Common myeloid progenitor, CD34-positive (primary cell): ENCODE measurements at regions not wholly inside any gene's neighbourhood (a gene's known extent, or its start where the extent isn't known, plus 50 kb on each side); places are given as distances from the start of the nearest gene placed in this dataset.

Source experiments
- CTCF ChIA-PET: fragments of 350-600 bp; sonication (Branson Sonifier 250); formaldehyde crosslinking; loops from one replicate; lab custom pipeline; 2021; ENCODE audit warnings: antibody characterized with exemption; lab: Charles Lee
- POLR2A ChIA-PET: fragments of 350-600 bp; sonication (Branson Sonifier 250); formaldehyde crosslinking; loops from one replicate; lab custom pipeline; 2021; ENCODE audit warnings: antibody characterized with exemption; lab: Charles Lee
- DNase-seq, 3 donors: peaks; one replicate each; pipeline versions ENCODE4 v3.0.0 to v3.0.0-alpha.2; 2013
- H3K27ac ChIP-seq, 2 experiments: 1 replicate in 1 of 2; 2 replicates in 1 of 2; pipeline ENCODE4 v1.7.0; 2013; ENCODE audit warnings: inconsistent platforms in 2 of 2, low read length in 2 of 2, mild to moderate bottlenecking in 2 of 2, low read depth in 1 of 2, moderate library complexity in 1 of 2; ENCODE audit not compliant: severe bottlenecking in 2 of 2, insufficient read depth in 1 of 2, poor library complexity in 1 of 2
- H3K27me3 ChIP-seq, 5 experiments: replicated peaks in 2 of 5; 1 replicate in 3 of 5; 2 replicates in 2 of 5; pipeline versions ENCODE4 v1.6.1 to v1.7.0; 2013; ENCODE audit warnings: low read length in 4 of 5, mild to moderate bottlenecking in 2 of 5, moderate library complexity in 2 of 5, inconsistent platforms in 1 of 5; ENCODE audit not compliant: insufficient read depth in 5 of 5, control insufficient read depth in 4 of 5
- H3K36me3 ChIP-seq, 4 experiments: 1 replicate in 2 of 4; 2 replicates in 2 of 4; pipeline versions ENCODE4 v1.6.1 to v1.7.0; 2013; ENCODE audit warnings: low read length in 3 of 4, control low read depth in 1 of 4, mild to moderate bottlenecking in 1 of 4; ENCODE audit not compliant: control insufficient read depth in 4 of 4, insufficient read depth in 4 of 4
- H3K4me1 ChIP-seq, 4 experiments: 1 replicate in 3 of 4; 2 replicates in 1 of 4; pipeline versions ENCODE4 v1.6.1 to v1.7.1; 2013; ENCODE audit warnings: low read length in 3 of 4, mild to moderate bottlenecking in 3 of 4, control low read depth in 1 of 4, inconsistent platforms in 1 of 4, moderate library complexity in 1 of 4; ENCODE audit not compliant: control insufficient read depth in 4 of 4, insufficient read depth in 4 of 4; ENCODE audit errors: control extremely low read depth in 1 of 4
- H3K4me3 ChIP-seq, 7 experiments: 1 replicate in 4 of 7; 2 replicates in 3 of 7; pipeline versions ENCODE4 v1.5.1 to v1.7.0; 2013; ENCODE audit warnings: mild to moderate bottlenecking in 7 of 7, low read length in 6 of 7, moderate library complexity in 6 of 7, inconsistent platforms in 2 of 7, low read depth in 2 of 7, control low read depth in 1 of 7; ENCODE audit not compliant: insufficient read depth in 4 of 7, control insufficient read depth in 1 of 7; ENCODE audit errors: extremely low read depth in 1 of 7
- H3K9me3 ChIP-seq, 5 experiments: 1 replicate in 4 of 5; 2 replicates in 1 of 5; pipeline versions ENCODE4 v1.6.1 to v1.7.1; 2013; ENCODE audit warnings: low read length in 4 of 5, mild to moderate bottlenecking in 2 of 5, inconsistent platforms in 1 of 5, low read depth in 1 of 5, moderate library complexity in 1 of 5; ENCODE audit not compliant: control insufficient read depth in 4 of 5, insufficient read depth in 2 of 5; ENCODE audit errors: control extremely low read depth in 1 of 5
- WGBS: methylation state at CpG from one replicate; pipeline ENCODE4 v1.1.5; 2013; ENCODE audit not compliant: insufficient coverage; 5-methylcytosine and 5-hydroxymethylcytosine counted together

GRCh38 chr2:122670897-122671296, 915.4 kb downstream of the TSN start:
- ChIA-PET CTCF (no interaction called here), POLR2A (no interaction called here)
- no peaks in the 10 kb centered on the region for H3K36me3 ChIP-seq
- DNase-seq, result no peak
- no peaks in the 10 kb centered on the region for H3K9me3 ChIP-seq
- H3K4me3 ChIP-seq, result no peak overlapping the region
- no peaks in the 10 kb centered on the region for H3K4me1 ChIP-seq
- H3K27me3 ChIP-seq, result no peaks in the 10 kb centered on the region
- no peak overlapping the region for H3K27ac ChIP-seq

DNA sequence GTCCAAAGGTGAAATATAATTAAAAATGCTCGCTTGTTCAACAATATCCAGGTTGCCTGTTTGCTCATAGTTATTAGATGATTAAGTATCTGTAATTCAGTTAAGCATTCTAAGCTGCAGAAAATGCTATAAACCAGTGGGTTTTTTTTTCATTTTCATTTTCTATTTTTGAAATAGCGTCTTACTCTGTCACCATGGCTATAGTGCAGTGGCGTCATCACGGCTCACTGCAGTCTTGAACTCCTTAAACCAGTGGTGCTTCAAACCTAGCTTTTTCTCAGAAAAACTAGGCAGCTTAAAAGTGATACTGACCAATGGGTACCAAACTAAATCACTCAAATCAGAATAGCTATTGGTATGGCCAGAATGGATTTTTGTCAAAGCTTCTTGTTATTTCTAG, 925.2 kb downstream of the TSN start:
- Histone ChIP-seq H3K9me3 (no peaks in the 10 kb centered on the region), H3K27ac (no peak overlapping the region), H3K27me3 (no peaks in the 10 kb centered on the region), H3K4me1 (no peaks in the 10 kb centered on the region), H3K36me3 (no peaks in the 10 kb centered on the region), H3K4me3 (no peak overlapping the region)
- POLR2A ChIA-PET, result no interaction called here
- no peak for DNase-seq
- CTCF ChIA-PET, result no interaction called here
- 100% methylated on average over 3 of the region's 4 CpGs for WGBS

DNA sequence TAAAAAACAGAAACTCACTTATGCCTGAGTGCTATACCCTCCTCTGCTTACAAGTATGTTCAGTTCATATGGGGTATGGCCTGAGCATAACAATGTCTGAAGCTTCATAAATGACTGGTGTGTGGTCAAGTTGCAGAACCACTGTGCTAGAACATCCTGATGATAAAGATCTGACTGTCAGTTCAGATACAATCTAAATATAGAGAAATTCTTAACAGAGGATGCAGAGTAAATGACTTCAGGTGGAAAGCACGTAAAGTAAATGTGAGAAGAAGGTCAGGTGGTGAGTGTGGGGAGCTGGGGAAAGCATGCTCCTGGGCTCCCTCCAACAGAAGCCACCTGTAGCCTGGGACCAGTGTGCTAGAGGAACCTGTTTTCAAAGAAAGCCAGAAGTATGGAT, 926.2 kb downstream of the TSN start:
- POLR2A ChIA-PET, result no interaction called here
- H3K36me3 ChIP-seq, result no peaks in the 10 kb centered on the region
- H3K4me3 ChIP-seq, result no peak overlapping the region
- no peak overlapping the region for H3K27ac ChIP-seq
- DNase-seq, result no peak
- CTCF ChIA-PET, result no interaction called here
- H3K27me3 ChIP-seq, result no peaks in the 10 kb centered on the region
- no peaks in the 10 kb centered on the region for H3K9me3 ChIP-seq
- no peaks in the 10 kb centered on the region for H3K4me1 ChIP-seq
- WGBS, result 71% methylated on average over 1 of the region's 1 CpG

DNA sequence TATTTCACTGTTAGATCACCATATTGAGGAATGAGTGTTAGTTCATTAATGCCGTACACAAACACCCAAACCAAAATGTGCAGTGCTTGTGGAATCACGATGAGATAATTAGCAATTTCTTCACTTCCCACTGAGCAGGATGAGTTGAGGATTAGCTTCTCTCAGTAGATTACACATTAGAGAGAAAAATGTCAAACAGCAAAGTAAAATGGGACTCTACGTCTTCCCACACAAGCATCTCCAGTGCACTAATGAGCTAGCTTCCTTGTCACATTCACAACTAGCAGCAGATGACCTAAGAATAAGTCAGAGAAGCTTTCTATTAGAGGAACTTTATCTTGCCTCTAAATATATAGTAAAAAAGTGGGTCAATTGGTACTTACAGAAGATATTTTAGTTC, 926.9 kb downstream of the TSN start:
- POLR2A ChIA-PET, result no interaction called here
- H3K9me3 ChIP-seq, result no peaks in the 10 kb centered on the region
- no peak overlapping the region for H3K4me3 ChIP-seq
- H3K4me1 ChIP-seq, result no peaks in the 10 kb centered on the region
- no CpG with 5 or more reads among the region's 3 CpGs for WGBS
- CTCF ChIA-PET, result no interaction called here
- no peak for DNase-seq
- H3K27me3 ChIP-seq, result no peaks in the 10 kb centered on the region
- H3K27ac ChIP-seq, result no peak overlapping the region
- H3K36me3 ChIP-seq, result no peaks in the 10 kb centered on the region

- H3K36me3 ChIP-seq, result no peaks in the 10 kb centered on the region
- WGBS, result no CpG with 5 or more reads among the region's 1 CpG
- no peak overlapping the region for H3K27ac ChIP-seq
- no peak overlapping the region for H3K4me3 ChIP-seq
- ChIA-PET POLR2A (no interaction called here), CTCF (no interaction called here)
- DNase-seq, result no peak
- no peaks in the 10 kb centered on the region for H3K4me1 ChIP-seq
- no peaks in the 10 kb centered on the region for H3K27me3 ChIP-seq
- H3K9me3 ChIP-seq, result no peaks in the 10 kb centered on the region
Observed at GRCh38 chr2:122683018-122683417, 927.6 kb downstream of the TSN start.

GRCh38 chr2:122692400-122693083, 937.1 kb downstream of the TSN start:
- H3K27ac ChIP-seq, result no peak overlapping the region
- no peaks in the 10 kb centered on the region for H3K9me3 ChIP-seq
- H3K27me3 ChIP-seq, result no peaks in the 10 kb centered on the region
- DNase-seq, result no peak
- ChIA-PET POLR2A (no interaction called here), CTCF (no interaction called here)
- no peaks in the 10 kb centered on the region for H3K36me3 ChIP-seq
- H3K4me1 ChIP-seq, result no peaks in the 10 kb centered on the region
- WGBS, result 93% methylated on average over 2 of the region's 4 CpGs
- no peak overlapping the region for H3K4me3 ChIP-seq

GRCh38 chr2:122697415-122697814, 942.0 kb downstream of the TSN start:
- DNase-seq, result no peak
- ChIA-PET POLR2A (no interaction called here), CTCF (no interaction called here)
- Histone ChIP-seq H3K4me1 (no peaks in the 10 kb centered on the region), H3K27ac (no peak overlapping the region), H3K9me3 (no peaks in the 10 kb centered on the region), H3K36me3 (no peaks in the 10 kb centered on the region), H3K4me3 (no peak overlapping the region), H3K27me3 (no peaks in the 10 kb centered on the region)
- WGBS, result 86% methylated on average over 1 of the region's 1 CpG
